ENCODE measurements at regions not wholly inside any gene's neighbourhood (a gene's known extent, or its start where the extent isn't known, plus 50 kb on each side); places are given as distances from the start of the nearest gene placed in this dataset.
"Not testable (repeated sequence)": the region's sequence is repeated elsewhere in the genome, so short reads cannot be mapped to it uniquely, and the experiment has no call there.

GRCh38 chrX:85808217-85808616 lies 239.1 kb downstream of the CHM start:
- no TSS peak for BruUV-seq (replicated peaks)
- Histone ChIP-seq H3K27me3 (ENCODE audit: insufficient read depth, low read length) (no peaks in the 10 kb centered on the region), H2AFZ (ENCODE audit: low read depth, low read length, poor library complexity, severe bottlenecking) (no peak overlapping the region), H3K4me1 (ENCODE audit: control insufficient read depth in 1 of 2, insufficient read depth in 2 of 2, low read length in 2 of 2) (no peaks in the 10 kb centered on the region), H3K9me3 (ENCODE audit: control insufficient read depth in 1 of 2, insufficient read depth in 1 of 2, low read depth in 1 of 2, low read length in 2 of 2) (no peaks in the 10 kb centered on the region), H3K4me3 (replicated peaks in 1 of 2; ENCODE audit: low read depth in 1 of 2, low read length in 2 of 2) (no peak overlapping the region), H3K36me3 (ENCODE audit: control insufficient read depth in 1 of 2, insufficient read depth in 2 of 2, low read length in 2 of 2) (no peaks in the 10 kb centered on the region), H3K9me2 (ENCODE audit: insufficient read depth) (no peaks in the 10 kb centered on the region), H3K27ac (ENCODE audit: low read depth, low read length) (no peak overlapping the region), H4K20me1 (ENCODE audit: insufficient read depth) (no peaks in the 10 kb centered on the region), H3K79me2 (ENCODE audit: insufficient read depth, low read length) (no peaks in the 10 kb centered on the region), H3K9ac (ENCODE audit: low read length) (no peak overlapping the region), H3K4me2 (ENCODE audit: low read length) (no peak overlapping the region)
- no peak for DNase-seq (ENCODE audit: low read depth, low spot score)
- ATAC-seq = no peak
- ChIA-PET POLR2A (no interaction called here), CTCF (no interaction called here), RAD21 (ENCODE audit: low non-redundant PET in 1 of 2, low total read pairs in 2 of 2, uncharacterized antibody in 2 of 2, unreplicated experiment in 2 of 2) (no interaction called here)
- intact Hi-C loops (cut with micrococcal nuclease) = no loop called here
- TF ChIP-seq YY1 (IDR thresholded peaks at IDR 0.05; ENCODE audit: extremely low read depth, insufficient replicate concordance, low read depth, low read length) (no peak), EZH2 (IDR thresholded peaks at IDR 0.05) (no peak), ZNF274 (IDR thresholded peaks at IDR 0.05; ENCODE audit: low read depth, low read length) (no peak), ELF1 (IDR thresholded peaks at IDR 0.05; ENCODE audit: borderline replicate concordance, low read depth) (no peak), EGR1 (IDR thresholded peaks at IDR 0.05; ENCODE audit: low read depth) (no peak), ZFX (IDR thresholded peaks at IDR 0.05) (no peak), FOSL1 (IDR thresholded peaks at IDR 0.05; ENCODE audit: low read depth) (no peak), REST (IDR thresholded peaks at IDR 0.05; ENCODE audit: low read depth) (no peak), POLR2A (IDR thresholded peaks at IDR 0.05; ENCODE audit: borderline replicate concordance, extremely low read depth, insufficient read depth, insufficient read length) (no peak), POLR2AphosphoS5 (IDR thresholded peaks at IDR 0.05; ENCODE audit: low read depth, low read length) (no peak), JUND (IDR thresholded peaks at IDR 0.05) (no peak), ZBTB33 (IDR thresholded peaks at IDR 0.05; ENCODE audit: extremely low read depth, insufficient replicate concordance, low read length) (no peak), ATF3 (IDR thresholded peaks at IDR 0.05) (no peak), SIN3A (IDR thresholded peaks at IDR 0.05; ENCODE audit: low read depth) (no peak), SP1 (IDR thresholded peaks at IDR 0.05; ENCODE audit: low read depth) (no peak), TCF7L2 (IDR thresholded peaks at IDR 0.05; ENCODE audit: borderline replicate concordance, extremely low read depth, insufficient read depth, insufficient read length) (no peak), CBX3 (IDR thresholded peaks at IDR 0.05; ENCODE audit: low read depth) (no peak)

- H2AFZ ChIP-seq (ENCODE audit: low read depth, low read length, poor library complexity, severe bottlenecking); POLR2A ChIA-PET; H3K4me1 ChIP-seq (ENCODE audit: control insufficient read depth in 1 of 2, insufficient read depth in 2 of 2, low read length in 2 of 2); H3K79me2 ChIP-seq (ENCODE audit: insufficient read depth, low read length); BruUV-seq (replicated peaks); H3K4me2 ChIP-seq (ENCODE audit: low read length); RAD21 ChIA-PET (ENCODE audit: low non-redundant PET in 1 of 2, low total read pairs in 2 of 2, uncharacterized antibody in 2 of 2, unreplicated experiment in 2 of 2); H3K27ac ChIP-seq (ENCODE audit: low read depth, low read length); H3K9me3 ChIP-seq (ENCODE audit: control insufficient read depth in 1 of 2, insufficient read depth in 1 of 2, low read depth in 1 of 2, low read length in 2 of 2); ATAC-seq; intact Hi-C loops (cut with micrococcal nuclease); H3K9me2 ChIP-seq (ENCODE audit: insufficient read depth); H4K20me1 ChIP-seq (ENCODE audit: insufficient read depth); DNase-seq (ENCODE audit: low read depth, low spot score); H3K4me3 ChIP-seq (replicated peaks in 1 of 2; ENCODE audit: low read depth in 1 of 2, low read length in 2 of 2); H3K27me3 ChIP-seq (ENCODE audit: insufficient read depth, low read length); H3K9ac ChIP-seq (ENCODE audit: low read length); CTCF ChIA-PET; H3K36me3 ChIP-seq (ENCODE audit: control insufficient read depth in 1 of 2, insufficient read depth in 2 of 2, low read length in 2 of 2): not testable (repeated sequence)
Observed at GRCh38 chrX:85772391-85772790, 275.0 kb downstream of the CHM start.
